Erythroblast (primary cell): ENCODE measurements at regions not wholly inside any gene's neighbourhood (a gene's known extent, or its start where the extent isn't known, plus 50 kb on each side); places are given as distances from the start of the nearest gene placed in this dataset.

Source experiments
- GATA1 ChIP-seq: IDR thresholded peaks from 2 replicates; pipeline ENCODE4 v1.6.1; 2011; ENCODE audit warnings: low read depth, mild to moderate bottlenecking, control low read depth, low read length, moderate library complexity
- POLR2A ChIP-seq: IDR thresholded peaks from 2 replicates; pipeline ENCODE4 v1.6.1; 2011; ENCODE audit warnings: mild to moderate bottlenecking, low read length

- TF ChIP-seq GATA1 = no peak
- no peak for TF ChIP-seq POLR2A
These were observed 215.3 kb downstream of the BARX2 start for GRCh38 chr11:129590753-129591475.
